ENCODE measurements at regions not wholly inside any gene's neighbourhood (a gene's known extent, or its start where the extent isn't known, plus 50 kb on each side); places are given as distances from the start of the nearest gene placed in this dataset.

- H3K4ac ChIP-seq (replicated peaks; ENCODE audit: insufficient read length, low read depth, low read length): no peak overlapping the region
- H2BK15ac ChIP-seq (ENCODE audit: low read length): no peak overlapping the region
- H3K4me3 ChIP-seq (ENCODE audit: extremely low read depth in 1 of 4, insufficient read depth in 2 of 4, low read depth in 3 of 4, low read length in 4 of 4): no peak overlapping the region
- H3K18ac ChIP-seq (ENCODE audit: extremely low read depth, low read length): no peak overlapping the region
- H4K91ac ChIP-seq (replicated peaks; ENCODE audit: insufficient read length, low read length): no peak overlapping the region
- H3K79me1 ChIP-seq (ENCODE audit: low read depth, low read length): no peaks in the 10 kb centered on the region
- H4K5ac ChIP-seq (ENCODE audit: insufficient read length, low read depth, low read length): no peak overlapping the region
- 91% methylated on average over 3 of the region's 3 CpGs; no CpG with 5 or more reads in 1 of the 2 experiments for WGBS, 2 experiments (ENCODE audit: extremely low coverage in 1 of 2, insufficient coverage in 1 of 2, insufficient read length in 1 of 2, insufficient replicate concordance in 2 of 2, low coverage in 1 of 2, low lambda C conversion rate in 2 of 2, missing lambda C conversion rate in 1 of 2)
- no peak overlapping the region for H3K56ac ChIP-seq (replicated peaks; ENCODE audit: insufficient read length, low read depth, low read length)
- no peaks in the 10 kb centered on the region for H3K9me3 ChIP-seq (ENCODE audit: insufficient read depth in 2 of 2, low read depth in 1 of 2, low read length in 1 of 2)
- no peak overlapping the region for H3K27ac ChIP-seq (ENCODE audit: low read depth, low read length)
- H4K8ac ChIP-seq (ENCODE audit: extremely low read depth, insufficient read depth, low read length): no peak overlapping the region
- H2AK5ac ChIP-seq (ENCODE audit: low read depth, low read length): no peak overlapping the region; the same call in 1 of the 2 replicates
- no peak overlapping the region for H2BK120ac ChIP-seq (replicated peaks; ENCODE audit: low read depth, low read length)
- H3K9ac ChIP-seq (replicated peaks in 1 of 4; ENCODE audit: extremely low read depth in 1 of 4, low read depth in 3 of 4, low read length in 3 of 4): no peak overlapping the region
- no peak overlapping the region for H2AFZ ChIP-seq (ENCODE audit: low read length)
- no peak overlapping the region for H2BK12ac ChIP-seq (ENCODE audit: low read depth, low read length)
- TF ChIP-seq CBX8 (IDR thresholded peaks at IDR 0.05; ENCODE audit: borderline replicate concordance, low read depth, low read length) (no peak), TAF7 (optimal IDR thresholded peaks at IDR 0.05; ENCODE audit: borderline replicate concordance, low read depth, low read length) (no peak), TCF12 (IDR thresholded peaks at IDR 0.05; ENCODE audit: low read depth, low read length) (no peak), SRF (IDR thresholded peaks at IDR 0.05; ENCODE audit: low read depth, low read length) (no peak)
- no peaks in the 10 kb centered on the region for H4K20me1 ChIP-seq (replicated peaks in 1 of 2; ENCODE audit: control insufficient read depth in 1 of 2, insufficient read depth in 2 of 2, low read length in 2 of 2)
- H2BK5ac ChIP-seq (ENCODE audit: low read depth, low read length): no peak overlapping the region
- no peak overlapping the region for H3K4me2 ChIP-seq (ENCODE audit: insufficient read depth in 1 of 2, low read depth in 2 of 2, low read length in 2 of 2)
- H3K36me3 ChIP-seq (ENCODE audit: control insufficient read depth in 2 of 4, insufficient read depth in 4 of 4, low read length in 3 of 4): no peaks in the 10 kb centered on the region
- FAIRE-seq (no peak), DNase-seq (ENCODE audit: low read depth in 1 of 2, low spot score in 2 of 2) (no peak)
- H3K27me3 ChIP-seq (replicated peaks in 1 of 4; ENCODE audit: control insufficient read depth in 3 of 4, extremely low read depth in 1 of 4, insufficient read depth in 3 of 4, low read length in 3 of 4): no peaks in the 10 kb centered on the region
- no peaks in the 10 kb centered on the region for H3K23me2 ChIP-seq (ENCODE audit: low read depth, low read length)
- H3K23ac ChIP-seq (ENCODE audit: insufficient read length): no peak overlapping the region
- no peaks in the 10 kb centered on the region for H3K4me1 ChIP-seq (replicated peaks in 1 of 4; ENCODE audit: control insufficient read depth in 3 of 4, insufficient read depth in 4 of 4, low read length in 3 of 4)
- CTCF ChIA-PET (ENCODE audit: partially characterized antibody): interaction anchor here (0.7 kb wide), 1 partner anchor 267 kb away, joined by 3 read pairs; no protein-coding TSS in a partner anchor
- H3K14ac ChIP-seq (ENCODE audit: insufficient read length): no peak overlapping the region
- H3K79me2 ChIP-seq (ENCODE audit: control insufficient read depth in 1 of 2, insufficient read depth in 2 of 2, low read length in 2 of 2): no peaks in the 10 kb centered on the region
- no peak overlapping the region for H2BK20ac ChIP-seq (ENCODE audit: low read length)
- POLR2A ChIA-PET (ENCODE audit: partially characterized antibody): no interaction called here
These were observed 1072.8 kb upstream of the TMEM132C start for GRCh38 chr12:127194176-127194575.
